Hematopoietic multipotent progenitor cell (in vitro differentiated cells): ENCODE measurements at regions not wholly inside any gene's neighbourhood (a gene's known extent, or its start where the extent isn't known, plus 50 kb on each side); places are given as distances from the start of the nearest gene placed in this dataset.
A peak's percentile ranks its signal among the peaks of the same experiment; 100 is the strongest.

Experiments used
- DNase-seq, 3 donors: peaks; one replicate each; pipeline ENCODE4 v3.0.0-alpha.2; 2011 to 2015; ENCODE audit warnings: low read depth in 2 of 3, low spot score in 2 of 3

GRCh38 chr5:115377468-115378217 lies 81.2 kb upstream of the CCDC112 start:
- DNase-seq: no peak

- DNase-seq: no peak
These were observed 79.4 kb upstream of the CCDC112 start for GRCh38 chr5:115375893-115376292.

GRCh38 chr5:115374057-115374775 lies 77.8 kb upstream of the CCDC112 start:
- no peak for DNase-seq

GRCh38 chr5:115372146-115372545 lies 75.7 kb upstream of the CCDC112 start:
- no peak for DNase-seq

- no peak for DNase-seq
These were observed 73.1 kb upstream of the CCDC112 start for GRCh38 chr5:115369430-115370144.

- peak in 1 of 3 donors; percentile 40 for DNase-seq
These were observed 69.8 kb upstream of the CCDC112 start for GRCh38 chr5:115366223-115366622.

- no peak for DNase-seq
These were observed 67.4 kb upstream of the CCDC112 start for GRCh38 chr5:115363879-115364278.

- no peak for DNase-seq
These were observed 63.7 kb upstream of the CCDC112 start for GRCh38 chr5:115360046-115360685.

- no peak for DNase-seq
These were observed 59.4 kb upstream of the CCDC112 start for GRCh38 chr5:115355767-115356381.

GRCh38 chr5:115355095-115355494 lies 58.6 kb upstream of the CCDC112 start:
- DNase-seq: no peak

- DNase-seq: no peak
These were observed 57.8 kb upstream of the CCDC112 start for GRCh38 chr5:115354246-115354645.

GRCh38 chr5:115352571-115352970 lies 56.1 kb upstream of the CCDC112 start:
- DNase-seq: no peak

- peak in 1 of 3 donors; percentile 31 for DNase-seq
These were observed 55.1 kb upstream of the CCDC112 start for GRCh38 chr5:115351356-115352195.

GRCh38 chr5:115350894-115351293 lies 54.4 kb upstream of the CCDC112 start:
- no peak for DNase-seq

- DNase-seq: peak in 1 of 3 donors; percentile 2
These were observed 52.8 kb upstream of the CCDC112 start for GRCh38 chr5:115349001-115349817.

- DNase-seq: no peak
These were observed 51.7 kb upstream of the CCDC112 start for GRCh38 chr5:115348175-115348574.
